Naive thymus-derived CD4-positive, alpha-beta T cell (primary cell): ENCODE measurements at regions not wholly inside any gene's neighbourhood (a gene's known extent, or its start where the extent isn't known, plus 50 kb on each side); places are given as distances from the start of the nearest gene placed in this dataset.

Source experiments
- ATAC-seq: fragments of 150-1000 bp; cut with Tn5 transposase; 2 replicates; pipeline ENCODE4 v1.10.0; 2021; ENCODE audit warnings: mild to moderate bottlenecking, moderate library complexity
- CTCF ChIA-PET: fragments of 350-600 bp; sonication (Branson Sonifier 250); formaldehyde crosslinking; loops from one replicate; lab custom pipeline; 2021; ENCODE audit warnings: antibody characterized with exemption; lab: Charles Lee
- POLR2A ChIA-PET: fragments of 350-600 bp; sonication (Branson Sonifier 250); formaldehyde crosslinking; loops from one replicate; lab custom pipeline; 2021; ENCODE audit warnings: antibody characterized with exemption, inconsistent platforms; lab: Charles Lee
- DNase-seq, 9 donors: peaks; one replicate each; pipeline versions ENCODE4 v3.0.0 to v3.0.0-alpha.2; 2020 to 2022; ENCODE audit warnings: mixed read lengths in 1 of 9
- H3K27ac ChIP-seq: one replicate; pipeline ENCODE4 v1.7.0; 2013; ENCODE audit warnings: mild to moderate bottlenecking, low read depth, low read length, moderate library complexity
- H3K27me3 ChIP-seq, 2 donors: one replicate each; pipeline ENCODE4 v1.7.0; 2013; ENCODE audit warnings: low read length in 2 of 2, mild to moderate bottlenecking in 2 of 2, moderate library complexity in 2 of 2; ENCODE audit not compliant: control insufficient read depth in 2 of 2, insufficient read depth in 2 of 2
- H3K36me3 ChIP-seq, 3 experiments: 1 replicate in 2 of 3; 2 replicates in 1 of 3; pipeline ENCODE4 v1.7.0; 2013; ENCODE audit warnings: low read length in 3 of 3, mild to moderate bottlenecking in 3 of 3, moderate library complexity in 1 of 3; ENCODE audit not compliant: insufficient read depth in 3 of 3, control insufficient read depth in 2 of 3
- H3K4me1 ChIP-seq, 2 donors: one replicate each; pipeline ENCODE4 v1.7.0; 2013; ENCODE audit warnings: low read length in 2 of 2, mild to moderate bottlenecking in 2 of 2, moderate library complexity in 1 of 2; ENCODE audit not compliant: control insufficient read depth in 2 of 2, insufficient read depth in 2 of 2
- H3K4me3 ChIP-seq: 2 replicates; pipeline ENCODE4 v1.7.0; 2013; ENCODE audit warnings: mild to moderate bottlenecking, low read length
- H3K9me3 ChIP-seq, 3 experiments: 1 replicate in 2 of 3; 2 replicates in 1 of 3; pipeline ENCODE4 v1.7.0; 2013; ENCODE audit warnings: low read length in 3 of 3; ENCODE audit not compliant: control insufficient read depth in 2 of 3
- H3K27ac Mint-ChIP-seq, 9 donors: one replicate each; pipeline ENCODE4 v1.8.0; 2020 to 2022; ENCODE audit warnings: mixed read lengths in 9 of 9, mild to moderate bottlenecking in 8 of 9, moderate library complexity in 5 of 9, inconsistent platforms in 2 of 9
- H3K27me3 Mint-ChIP-seq, 5 donors: one replicate each; pipeline ENCODE4 v1.8.0; 2021 to 2022; ENCODE audit warnings: mixed read lengths in 5 of 5, mild to moderate bottlenecking in 1 of 5
- H3K36me3 Mint-ChIP-seq, 5 donors: one replicate each; pipeline ENCODE4 v1.8.0; 2020 to 2022; ENCODE audit warnings: mixed read lengths in 5 of 5, mild to moderate bottlenecking in 3 of 5, inconsistent platforms in 1 of 5
- H3K4me1 Mint-ChIP-seq, 7 donors: one replicate each; pipeline ENCODE4 v1.8.0; 2020 to 2022; ENCODE audit warnings: mixed read lengths in 7 of 7, mild to moderate bottlenecking in 3 of 7, inconsistent platforms in 1 of 7
- H3K4me3 Mint-ChIP-seq, 10 donors: one replicate each; pipeline ENCODE4 v1.8.0; 2020 to 2022; ENCODE audit warnings: mild to moderate bottlenecking in 10 of 10, mixed read lengths in 10 of 10, moderate library complexity in 6 of 10, inconsistent platforms in 2 of 10
- H3K9me3 Mint-ChIP-seq, 11 donors: one replicate each; pipeline ENCODE4 v1.8.0; 2020 to 2022; ENCODE audit warnings: mixed read lengths in 11 of 11, mild to moderate bottlenecking in 4 of 11, inconsistent platforms in 1 of 11, moderate library complexity in 1 of 11
- intact Hi-C, 2 donors: fragments of 100-400 bp; cut with micrococcal nuclease; formaldehyde crosslinking; loops; one replicate each; pipeline ENCODE4 v1.15.1; 2023

DNA sequence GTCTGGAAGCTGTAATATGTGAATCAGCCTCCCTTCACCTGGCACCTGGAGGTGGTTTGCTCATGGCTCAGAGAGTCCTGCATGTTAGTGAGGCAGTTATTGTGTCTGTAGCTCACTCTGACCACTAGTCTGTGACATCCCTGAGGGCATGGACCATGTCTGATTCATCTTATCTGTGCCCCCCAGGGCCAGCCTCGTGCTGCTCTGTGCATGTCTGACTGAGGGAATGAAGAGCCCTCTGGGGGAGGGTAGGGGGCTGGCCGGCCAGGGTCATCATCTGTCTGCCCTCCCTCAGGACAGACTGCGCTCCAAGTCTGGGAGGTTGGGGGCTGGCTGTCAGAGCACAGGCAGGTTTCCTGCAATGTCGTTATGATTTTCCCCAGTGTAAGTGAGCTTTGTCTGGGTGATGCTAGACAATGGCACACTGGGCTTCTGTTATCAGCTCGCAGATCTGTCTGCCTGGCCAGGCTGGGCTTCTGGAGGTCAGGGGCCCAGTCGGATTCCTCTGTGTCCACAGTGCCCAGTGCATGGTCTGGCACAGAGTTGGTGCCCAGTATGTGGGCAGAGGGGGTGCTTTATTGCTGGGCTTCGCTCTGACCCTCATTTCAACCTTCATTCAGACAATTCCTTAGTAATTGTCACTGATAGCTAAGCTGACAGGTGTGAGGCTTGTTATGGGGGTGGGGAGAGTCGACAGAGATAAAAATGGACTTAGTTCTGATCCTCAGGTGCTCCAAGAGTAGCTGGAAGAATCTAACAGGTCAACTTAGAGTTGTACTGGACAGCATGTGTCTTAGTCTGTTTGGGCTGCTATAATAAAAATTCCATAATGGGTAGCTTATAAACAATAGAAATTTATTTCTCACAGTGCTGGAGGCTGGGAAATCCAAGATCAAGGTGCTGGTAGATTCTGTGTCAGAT is 85.7 kb upstream of the SHB start:
- no peaks in the 10 kb centered on the region for H3K36me3 ChIP-seq
- Mint-ChIP-seq H3K36me3 (no peaks in the 10 kb centered on the region), H3K4me3 (no peak overlapping the region), H3K27me3 (peaks cover 0 to 14% (median 10%) of the 10 kb centered on the region in 5 donors), H3K4me1 (peaks cover 0 to 1% (median 0%) of the 10 kb centered on the region in 7 donors), H3K9me3 (no peaks in the 10 kb centered on the region), H3K27ac (no peak overlapping the region)
- H3K27me3 ChIP-seq = no peaks in the 10 kb centered on the region
- DNase-seq = no peak
- no peaks in the 10 kb centered on the region for H3K9me3 ChIP-seq
- no peak for ATAC-seq
- intact Hi-C loops = no loop called here
- ChIA-PET CTCF (no interaction called here), POLR2A (no interaction called here)
- H3K4me3 ChIP-seq = no peak overlapping the region
- H3K4me1 ChIP-seq = no peaks in the 10 kb centered on the region
- H3K27ac ChIP-seq = no peak overlapping the region

DNA sequence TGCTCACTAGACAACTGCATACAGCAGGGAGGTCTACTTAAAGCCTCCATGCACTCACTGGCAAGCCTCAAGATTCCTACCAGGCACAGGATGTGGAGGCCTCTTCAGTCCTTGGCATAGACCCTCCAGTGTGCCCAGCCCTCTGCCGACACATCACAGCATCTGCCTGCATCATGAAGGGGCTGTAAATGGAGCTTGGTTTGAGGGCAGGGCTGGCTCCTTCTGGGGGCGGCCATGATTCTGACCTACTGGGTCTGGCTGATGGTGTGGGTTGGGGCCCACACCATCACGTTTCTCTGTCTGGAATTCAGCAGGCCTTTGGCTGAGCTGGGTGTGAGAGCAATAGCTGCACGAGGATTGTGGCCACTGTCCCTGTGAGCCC is 84.9 kb upstream of the SHB start:
- CTCF ChIA-PET = no interaction called here
- Mint-ChIP-seq H3K9me3 (no peaks in the 10 kb centered on the region), H3K4me3 (no peak overlapping the region), H3K27me3 (peaks cover 5 to 17% (median 14%) of the 10 kb centered on the region in 5 donors), H3K27ac (no peak overlapping the region), H3K36me3 (no peaks in the 10 kb centered on the region), H3K4me1 (peaks cover 0 to 1% (median 0%) of the 10 kb centered on the region in 7 donors)
- DNase-seq (no peak), ATAC-seq (no peak)
- Histone ChIP-seq H3K27ac (no peak overlapping the region), H3K4me1 (no peaks in the 10 kb centered on the region), H3K36me3 (no peaks in the 10 kb centered on the region), H3K9me3 (no peaks in the 10 kb centered on the region), H3K27me3 (no peaks in the 10 kb centered on the region), H3K4me3 (no peak overlapping the region)
- POLR2A ChIA-PET = no interaction called here
- intact Hi-C loops = no loop called here

DNA sequence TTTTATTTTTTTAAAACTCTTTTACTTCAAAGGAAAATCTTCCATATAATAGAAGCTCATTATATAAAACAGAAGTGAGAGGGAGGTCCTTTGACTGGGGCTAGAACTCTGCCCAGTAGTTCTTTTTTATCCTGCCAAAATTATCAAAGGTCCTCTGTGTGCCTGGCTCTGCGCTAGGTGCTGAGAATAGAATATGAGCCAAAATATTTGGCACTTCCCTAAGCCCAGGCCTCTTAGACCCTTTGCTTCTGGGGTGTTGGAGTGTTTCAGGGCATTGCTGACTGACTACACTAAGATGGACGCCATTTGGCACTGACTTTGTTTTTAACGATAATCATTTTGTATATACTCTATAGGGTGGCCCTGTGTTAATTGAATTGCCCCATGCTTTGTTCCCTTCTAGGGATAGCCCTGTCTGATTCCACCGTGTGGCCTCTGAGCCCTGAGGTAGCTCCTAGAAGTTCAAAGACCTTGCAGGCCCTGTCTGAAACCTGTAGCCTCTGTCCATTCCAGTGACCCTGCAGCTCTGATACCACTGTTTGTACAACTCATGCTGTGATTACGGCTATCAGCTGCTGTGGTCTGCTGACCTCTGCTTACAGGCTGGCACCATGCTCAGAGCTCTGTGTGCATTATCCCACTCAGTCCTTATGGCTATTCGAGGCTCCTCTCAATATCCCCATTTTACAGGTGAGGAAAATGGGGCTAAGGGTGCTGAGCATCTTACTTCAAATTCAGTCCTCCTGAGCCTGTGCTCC is 84.3 kb upstream of the SHB start:
- CTCF ChIA-PET = no interaction called here
- Histone ChIP-seq H3K27ac (no peak overlapping the region), H3K4me3 (no peak overlapping the region), H3K4me1 (no peaks in the 10 kb centered on the region), H3K9me3 (no peaks in the 10 kb centered on the region), H3K36me3 (no peaks in the 10 kb centered on the region), H3K27me3 (no peaks in the 10 kb centered on the region)
- DNase-seq (no peak), ATAC-seq (no peak)
- Mint-ChIP-seq H3K4me3 (no peak overlapping the region), H3K27ac (no peak overlapping the region), H3K27me3 (peaks cover 5 to 23% (median 14%) of the 10 kb centered on the region in 5 donors), H3K36me3 (no peaks in the 10 kb centered on the region), H3K4me1 (peaks cover 0 to 1% (median 0%) of the 10 kb centered on the region in 7 donors), H3K9me3 (no peaks in the 10 kb centered on the region)
- POLR2A ChIA-PET = no interaction called here
- intact Hi-C loops = no loop called here

DNA sequence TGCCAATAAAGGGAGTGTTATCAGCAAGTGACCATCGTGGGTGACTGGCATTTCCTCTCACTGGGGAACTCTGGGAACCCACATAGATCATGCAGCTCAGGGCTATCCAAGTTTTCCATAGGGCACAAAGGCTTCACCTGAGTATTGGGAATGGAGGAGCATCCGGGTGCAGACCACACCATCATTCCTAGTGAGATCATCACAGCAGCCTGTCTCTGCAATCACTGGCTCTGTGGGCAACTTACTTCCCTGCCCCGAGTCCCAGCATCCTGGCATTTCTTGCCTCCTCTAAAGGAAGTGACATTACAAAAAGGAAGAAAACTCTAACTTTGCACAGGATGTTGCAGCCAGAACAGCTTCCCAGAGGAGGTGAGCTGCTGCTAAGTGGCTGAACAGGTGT is 80.6 kb upstream of the SHB start:
- H3K36me3 Mint-ChIP-seq = no peaks in the 10 kb centered on the region
- no peak overlapping the region for H3K27ac Mint-ChIP-seq
- Histone ChIP-seq H3K9me3 (no peaks in the 10 kb centered on the region), H3K27ac (no peak overlapping the region), H3K36me3 (no peaks in the 10 kb centered on the region), H3K4me3 (no peak overlapping the region), H3K4me1 (no peaks in the 10 kb centered on the region), H3K27me3 (no peaks in the 10 kb centered on the region)
- no peak overlapping the region for H3K4me3 Mint-ChIP-seq
- intact Hi-C loops = no loop called here
- DNase-seq (no peak), ATAC-seq (no peak)
- H3K9me3 Mint-ChIP-seq = no peaks in the 10 kb centered on the region
- H3K27me3 Mint-ChIP-seq = peaks cover 12 to 23% (median 20%) of the 10 kb centered on the region in 5 donors
- H3K4me1 Mint-ChIP-seq = no peaks in the 10 kb centered on the region
- CTCF ChIA-PET = no interaction called here
- POLR2A ChIA-PET = no interaction called here

DNA sequence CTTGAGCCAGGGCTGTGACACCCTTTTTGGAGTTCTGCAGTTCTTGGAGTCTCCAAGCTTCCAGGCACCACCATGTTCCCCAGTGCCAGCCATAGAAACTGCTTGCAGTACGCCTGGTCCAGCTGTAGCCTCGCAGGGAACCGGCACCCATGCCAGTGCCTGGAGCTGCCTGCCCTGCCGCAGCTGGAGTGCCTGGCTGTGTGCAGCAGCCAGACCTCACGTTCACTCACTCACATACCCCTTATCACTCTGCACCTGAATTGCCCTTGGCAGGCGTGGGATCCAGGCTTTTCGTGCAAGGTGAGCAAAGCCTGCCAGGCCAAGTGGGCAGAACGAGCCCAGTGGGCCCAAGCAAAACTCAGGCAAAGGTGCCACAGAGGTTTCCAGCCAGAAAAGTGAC is 77.8 kb upstream of the SHB start:
- Histone ChIP-seq H3K9me3 (no peaks in the 10 kb centered on the region), H3K27me3 (no peaks in the 10 kb centered on the region), H3K36me3 (no peaks in the 10 kb centered on the region), H3K27ac (no peak overlapping the region), H3K4me1 (no peaks in the 10 kb centered on the region), H3K4me3 (no peak overlapping the region)
- no peak overlapping the region for H3K27ac Mint-ChIP-seq
- ChIA-PET CTCF (no interaction called here), POLR2A (no interaction called here)
- no peak for ATAC-seq
- H3K27me3 Mint-ChIP-seq = peaks cover 20 to 33% (median 32%) of the 10 kb centered on the region in 5 donors
- intact Hi-C loops = no loop called here
- H3K4me3 Mint-ChIP-seq = no peak overlapping the region
- no peaks in the 10 kb centered on the region for H3K9me3 Mint-ChIP-seq
- no peak for DNase-seq
- H3K36me3 Mint-ChIP-seq = no peaks in the 10 kb centered on the region
- no peaks in the 10 kb centered on the region for H3K4me1 Mint-ChIP-seq

DNA sequence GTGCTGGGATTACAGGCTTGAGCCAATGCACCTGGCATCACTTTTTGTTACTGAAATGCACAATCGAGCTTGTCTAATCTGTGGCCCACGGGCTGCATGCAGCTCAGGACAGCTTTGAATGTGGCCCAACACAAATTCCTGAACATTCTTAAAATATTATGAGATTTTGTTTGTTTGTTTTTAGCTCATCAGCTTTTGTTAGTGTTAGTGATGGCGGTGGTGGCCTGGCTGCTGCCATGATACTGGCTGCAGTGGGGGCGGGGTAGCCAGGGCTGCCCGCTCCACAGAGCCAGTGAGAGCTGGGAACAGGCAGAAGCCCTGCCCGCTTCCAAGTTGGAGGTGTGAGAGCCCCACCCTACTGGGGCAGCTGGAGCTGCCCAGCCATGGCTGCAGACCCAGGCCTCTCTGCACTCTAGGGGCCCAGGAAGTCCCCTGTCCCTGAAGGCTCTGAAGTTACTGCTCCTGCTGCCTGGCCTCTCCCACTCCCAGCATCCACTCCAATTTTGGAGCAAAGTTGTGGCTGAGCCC is 76.6 kb upstream of the SHB start:
- Histone ChIP-seq H3K4me3 (no peak overlapping the region), H3K4me1 (no peaks in the 10 kb centered on the region), H3K27me3 (no peaks in the 10 kb centered on the region), H3K9me3 (no peaks in the 10 kb centered on the region), H3K36me3 (no peaks in the 10 kb centered on the region), H3K27ac (no peak overlapping the region)
- H3K27ac Mint-ChIP-seq = no peak overlapping the region
- intact Hi-C loops = no loop called here
- peaks cover 0 to 1% (median 0%) of the 10 kb centered on the region in 11 donors for H3K9me3 Mint-ChIP-seq
- DNase-seq (no peak), ATAC-seq (no peak)
- POLR2A ChIA-PET = no interaction called here
- H3K36me3 Mint-ChIP-seq = no peaks in the 10 kb centered on the region
- H3K4me1 Mint-ChIP-seq = no peaks in the 10 kb centered on the region
- H3K4me3 Mint-ChIP-seq = no peak overlapping the region
- H3K27me3 Mint-ChIP-seq = peaks cover 25 to 45% (median 36%) of the 10 kb centered on the region in 5 donors
- CTCF ChIA-PET = no interaction called here
